HG03025 (cell line): ENCODE measurements at regions not wholly inside any gene's neighbourhood (a gene's known extent, or its start where the extent isn't known, plus 50 kb on each side); places are given as distances from the start of the nearest gene placed in this dataset.

Experiments
- ATAC-seq: cut with Tn5 transposase; IDR thresholded peaks from one replicate; pipeline ENCODE4 v1.9.1; 2021; ENCODE audit warnings: mild to moderate bottlenecking, moderate library complexity; ENCODE audit not compliant: unreplicated experiment, low FRiP score

- no peak for ATAC-seq
These were observed 52.4 kb downstream of the CBLL2 start for GRCh38 chrX:22325096-22325495.

- no peak for ATAC-seq
These were observed 57.1 kb downstream of the CBLL2 start for GRCh38 chrX:22329783-22330182.

GRCh38 chrX:22338740-22339139, 66.0 kb downstream of the CBLL2 start:
- no peak for ATAC-seq

GRCh38 chrX:22339459-22339858, 66.7 kb downstream of the CBLL2 start:
- no peak for ATAC-seq

- no peak for ATAC-seq
These were observed 67.4 kb downstream of the CBLL2 start for GRCh38 chrX:22340022-22340616.

- ATAC-seq = no peak
These were observed 70.5 kb downstream of the CBLL2 start for GRCh38 chrX:22343192-22343591.

- ATAC-seq = no peak
These were observed 73.2 kb downstream of the CBLL2 start for GRCh38 chrX:22345884-22346283.

GRCh38 chrX:22347491-22347890, 74.8 kb downstream of the CBLL2 start:
- no peak for ATAC-seq

GRCh38 chrX:22349116-22349515, 76.4 kb downstream of the CBLL2 start:
- ATAC-seq = no peak

- ATAC-seq = no peak
These were observed 78.4 kb downstream of the CBLL2 start for GRCh38 chrX:22351076-22351475.

GRCh38 chrX:22351966-22352365, 79.3 kb downstream of the CBLL2 start:
- ATAC-seq = no peak

- no peak for ATAC-seq
These were observed 84.9 kb downstream of the CBLL2 start for GRCh38 chrX:22357621-22358020.

GRCh38 chrX:22360129-22360528, 87.4 kb downstream of the CBLL2 start:
- ATAC-seq = no peak

- ATAC-seq = no peak
These were observed 92.7 kb downstream of the CBLL2 start for GRCh38 chrX:22365460-22365859.

GRCh38 chrX:22366166-22366702, 93.5 kb downstream of the CBLL2 start:
- no peak for ATAC-seq

- no peak for ATAC-seq
These were observed 94.2 kb downstream of the CBLL2 start for GRCh38 chrX:22366906-22367305.

GRCh38 chrX:22373094-22373493, 100.4 kb downstream of the CBLL2 start:
- ATAC-seq = no peak

- ATAC-seq = no peak
These were observed 101.1 kb downstream of the CBLL2 start for GRCh38 chrX:22373766-22374165.

- no peak for ATAC-seq
These were observed 103.7 kb downstream of the CBLL2 start for GRCh38 chrX:22376369-22376768.

GRCh38 chrX:22378296-22378695, 105.6 kb downstream of the CBLL2 start:
- no peak for ATAC-seq

- no peak for ATAC-seq
These were observed 111.3 kb downstream of the CBLL2 start for GRCh38 chrX:22383988-22384387.

- no peak for ATAC-seq
These were observed 117.0 kb downstream of the CBLL2 start for GRCh38 chrX:22389556-22390179.
